Fibroblast of lung (primary cell): ENCODE measurements at regions not wholly inside any gene's neighbourhood (a gene's known extent, or its start where the extent isn't known, plus 50 kb on each side); places are given as distances from the start of the nearest gene placed in this dataset.

ENCODE experiments used
- DNase-seq, 2 donors: peaks; one replicate each; pipeline versions ENCODE4 v3.0.0 to v3.0.0-alpha.2; 2010; ENCODE audit warnings: low read depth in 2 of 2
- H2AFZ ChIP-seq: 2 replicates; pipeline ENCODE4 v1.5.1; 2012; ENCODE audit warnings: low read length, control low read depth, inconsistent platforms
- H3K27ac ChIP-seq: 2 replicates; pipeline ENCODE4 v1.5.1; 2011; ENCODE audit warnings: low read length, control low read depth; ENCODE audit not compliant: insufficient read depth
- H3K27me3 ChIP-seq: 2 replicates; pipeline ENCODE4 v1.5.1; 2011; ENCODE audit warnings: mild to moderate bottlenecking, low read length; ENCODE audit not compliant: control insufficient read depth, insufficient read depth
- H3K36me3 ChIP-seq: 2 replicates; pipeline ENCODE4 v1.5.1; 2011; ENCODE audit warnings: low read length; ENCODE audit not compliant: control insufficient read depth, insufficient read depth
- H3K4me1 ChIP-seq: 2 replicates; pipeline ENCODE4 v1.5.1; 2011; ENCODE audit warnings: low read length; ENCODE audit not compliant: control insufficient read depth, insufficient read depth; ENCODE audit errors: extremely low read depth
- H3K4me2 ChIP-seq: 2 replicates; pipeline ENCODE4 v1.5.1; 2011; ENCODE audit warnings: low read length, control low read depth; ENCODE audit not compliant: insufficient read depth; ENCODE audit errors: extremely low read depth
- H3K4me3 ChIP-seq, 4 experiments: fragments of 200-600 bp in 1 of 4; sonication (generic) in 1 of 4; replicated peaks in 1 of 4; 2 replicates each; pipeline ENCODE4 v1.5.1; 2011 to 2016; ENCODE audit warnings: low read length in 4 of 4, low read depth in 3 of 4, mild to moderate bottlenecking in 3 of 4, control low read depth in 2 of 4, inconsistent platforms in 1 of 4, mixed read lengths in 1 of 4; ENCODE audit not compliant: insufficient read depth in 1 of 4; ENCODE audit errors: control extremely low read depth in 1 of 4
- H3K79me2 ChIP-seq: 2 replicates; pipeline ENCODE4 v1.5.1; 2012; ENCODE audit warnings: mild to moderate bottlenecking, low read length, inconsistent platforms; ENCODE audit not compliant: control insufficient read depth, insufficient read depth
- H3K9ac ChIP-seq: 2 replicates; pipeline ENCODE4 v1.5.1; 2011; ENCODE audit warnings: mild to moderate bottlenecking, low read length, control low read depth; ENCODE audit not compliant: insufficient read depth
- H3K9me3 ChIP-seq: 2 replicates; pipeline ENCODE4 v1.5.1; 2012; ENCODE audit warnings: low read depth, low read length; ENCODE audit not compliant: control insufficient read depth, insufficient read depth
- H4K20me1 ChIP-seq: 2 replicates; pipeline ENCODE4 v1.5.1; 2011; ENCODE audit warnings: low read length; ENCODE audit not compliant: control insufficient read depth, insufficient read depth; ENCODE audit errors: extremely low read depth
- CTCF ChIP-seq, 2 donors: IDR thresholded peaks in 1 of 2; conservative IDR thresholded peaks in 1 of 2; 1 replicate in 1 of 2; 2 replicates in 1 of 2; pipeline ENCODE4 v1.5.1; 2011 to 2012; ENCODE audit warnings: low read length in 2 of 2, control low read depth in 1 of 2, inconsistent platforms in 1 of 2, low read depth in 1 of 2, mild to moderate bottlenecking in 1 of 2
- EZH2 ChIP-seq: IDR thresholded peaks from 2 replicates; pipeline ENCODE4 v1.5.1; 2012; ENCODE audit warnings: low read length, control low read depth, mild to moderate bottlenecking; ENCODE audit errors: missing control alignments

DNA sequence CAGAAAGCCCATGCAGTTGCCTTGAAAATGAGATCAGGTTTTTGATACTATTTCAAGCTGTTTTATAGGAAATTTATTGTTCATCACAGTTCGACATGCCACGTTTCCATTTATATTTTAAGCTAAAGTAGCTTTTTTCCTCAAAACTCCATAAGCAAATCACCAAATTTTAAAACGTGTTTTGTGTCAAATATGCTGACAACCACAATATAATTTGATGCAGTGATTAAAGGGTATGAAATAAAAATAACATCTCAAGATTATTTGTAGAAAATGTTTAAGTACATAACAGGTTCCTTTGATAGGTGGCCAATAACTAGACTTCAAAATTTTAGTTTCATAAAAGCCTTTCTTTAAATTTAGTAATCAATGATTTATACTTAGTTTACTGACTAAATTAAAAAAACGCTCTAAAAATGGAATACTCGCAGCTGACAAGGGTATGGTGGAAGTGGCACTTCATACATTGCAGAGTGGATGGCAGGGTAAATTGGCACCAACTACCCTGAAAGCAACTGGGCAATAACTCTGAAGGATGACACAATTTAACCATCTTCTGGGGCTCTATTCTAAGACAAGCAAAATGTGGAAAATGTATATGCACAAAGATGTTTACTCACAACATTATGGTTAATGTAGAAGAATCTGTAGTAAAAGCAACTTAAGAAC, 481.6 kb downstream of the TNS3 start:
- DNase-seq, result no peak
- peak overlapping the region; percentile 54 for H2AFZ ChIP-seq
- H3K4me2 ChIP-seq, result peak overlapping the region; percentile 83
- H3K27me3 ChIP-seq, result peaks cover 4% of the 10 kb centered on the region
- H3K9me3 ChIP-seq, result no peaks in the 10 kb centered on the region
- H3K79me2 ChIP-seq, result no peaks in the 10 kb centered on the region
- no peaks in the 10 kb centered on the region for H3K4me1 ChIP-seq
- no peak overlapping the region for H3K27ac ChIP-seq
- TF ChIP-seq CTCF (conservative IDR thresholded peaks at IDR 0.05 in 1 of 2, IDR thresholded peaks at IDR 0.05 in 1 of 2; ENCODE audit: low read depth in 1 of 2, low read length in 2 of 2), result no peak
- no peak for TF ChIP-seq EZH2
- H4K20me1 ChIP-seq, result no peaks in the 10 kb centered on the region
- no peaks in the 10 kb centered on the region for H3K36me3 ChIP-seq
- peak overlapping the region in 1 of 4 experiments; percentile 17 for H3K4me3 ChIP-seq
- no peak overlapping the region for H3K9ac ChIP-seq

GRCh38 chr7:47097431-47097830, 484.5 kb downstream of the TNS3 start:
- H3K27ac ChIP-seq, result no peak overlapping the region
- H4K20me1 ChIP-seq, result no peaks in the 10 kb centered on the region
- H3K36me3 ChIP-seq, result no peaks in the 10 kb centered on the region
- H2AFZ ChIP-seq, result no peak overlapping the region
- no peaks in the 10 kb centered on the region for H3K27me3 ChIP-seq
- no peak overlapping the region for H3K4me3 ChIP-seq
- no peak overlapping the region for H3K4me2 ChIP-seq
- H3K4me1 ChIP-seq, result no peaks in the 10 kb centered on the region
- H3K79me2 ChIP-seq, result no peaks in the 10 kb centered on the region
- H3K9me3 ChIP-seq, result no peaks in the 10 kb centered on the region
- DNase-seq, result no peak
- TF ChIP-seq CTCF (conservative IDR thresholded peaks at IDR 0.05 in 1 of 2, IDR thresholded peaks at IDR 0.05 in 1 of 2; ENCODE audit: low read depth in 1 of 2, low read length in 2 of 2), result no peak
- TF ChIP-seq EZH2, result no peak
- no peak overlapping the region for H3K9ac ChIP-seq

DNA sequence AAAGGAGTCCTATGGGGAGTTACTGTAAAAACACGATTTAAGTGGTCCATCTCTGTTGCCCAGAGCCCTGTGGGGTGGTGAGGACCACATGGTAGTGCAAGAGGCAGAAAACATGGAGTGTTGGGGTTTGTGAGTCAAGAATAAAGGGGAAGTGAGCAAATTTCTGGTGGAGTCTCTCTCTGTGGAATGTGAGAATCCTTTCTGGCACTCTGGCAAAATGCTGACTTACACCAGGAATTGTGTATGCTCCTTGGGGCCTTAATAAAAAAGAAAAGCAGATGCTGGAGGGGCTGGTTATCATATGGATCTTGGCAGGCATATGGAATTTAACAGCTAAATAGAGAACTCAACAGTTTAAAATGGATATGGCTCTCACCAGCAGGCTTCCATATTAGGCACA, 486.0 kb downstream of the TNS3 start:
- TF ChIP-seq CTCF (conservative IDR thresholded peaks at IDR 0.05 in 1 of 2, IDR thresholded peaks at IDR 0.05 in 1 of 2; ENCODE audit: low read depth in 1 of 2, low read length in 2 of 2) (no peak), EZH2 (no peak)
- Histone ChIP-seq H4K20me1 (no peaks in the 10 kb centered on the region), H3K4me3 (no peak overlapping the region), H3K27me3 (no peaks in the 10 kb centered on the region), H3K27ac (no peak overlapping the region), H3K9ac (no peak overlapping the region), H3K4me1 (peaks cover 4% of the 10 kb centered on the region), H3K9me3 (no peaks in the 10 kb centered on the region), H3K4me2 (no peak overlapping the region), H3K36me3 (no peaks in the 10 kb centered on the region), H3K79me2 (no peaks in the 10 kb centered on the region), H2AFZ (peak overlapping the region; percentile 29)
- no peak for DNase-seq
